ENCODE measurements at regions not wholly inside any gene's neighbourhood (a gene's known extent, or its start where the extent isn't known, plus 50 kb on each side); places are given as distances from the start of the nearest gene placed in this dataset.

GRCh38 chr17:69749911-69750310 lies 325.1 kb upstream of the KCNJ16 start:
- 79 to 80% methylated on average over 1 to 3 of the region's 3 CpGs for WGBS, 2 donors (ENCODE audit: low coverage in 1 of 2)
- Histone ChIP-seq H3K27ac (no peak overlapping the region), H3K4me3 (no peak overlapping the region), H3K36me3 (no peaks in the 10 kb centered on the region), H3K27me3 (no peaks in the 10 kb centered on the region), H3K4me1 (no peaks in the 10 kb centered on the region), H3K9me3 (no peaks in the 10 kb centered on the region)
- no peak for ATAC-seq
- TF ChIP-seq POLR2A (IDR thresholded peaks at IDR 0.05): no peak
- no peak for TF ChIP-seq CTCF (IDR thresholded peaks at IDR 0.05)
- no peak for TF ChIP-seq EP300 (IDR thresholded peaks at IDR 0.05)
- TF ChIP-seq POLR2AphosphoS5 (IDR thresholded peaks at IDR 0.05): no peak

- no peak overlapping the region for H3K4me3 ChIP-seq
- peak; percentile 79 for ATAC-seq
- no peaks in the 10 kb centered on the region for H3K36me3 ChIP-seq
- H3K27ac ChIP-seq: no peak overlapping the region
- TF ChIP-seq EP300 (IDR thresholded peaks at IDR 0.05): no peak
- no peak for TF ChIP-seq POLR2A (IDR thresholded peaks at IDR 0.05)
- TF ChIP-seq CTCF (IDR thresholded peaks at IDR 0.05): no peak
- TF ChIP-seq POLR2AphosphoS5 (IDR thresholded peaks at IDR 0.05): no peak
- H3K27me3 ChIP-seq: no peaks in the 10 kb centered on the region
- no peaks in the 10 kb centered on the region for H3K9me3 ChIP-seq
- WGBS, 2 donors (ENCODE audit: low coverage in 1 of 2): 60 to 72% methylated on average over 7 of the region's 7 CpGs
- H3K4me1 ChIP-seq: peaks cover 0 to 10% (median 5%) of the 10 kb centered on the region in 3 donors
Observed at GRCh38 chr17:69757688-69758430, 317.2 kb upstream of the KCNJ16 start.

GRCh38 chr17:69760562-69760961 lies 314.5 kb upstream of the KCNJ16 start:
- no peak for TF ChIP-seq POLR2A (IDR thresholded peaks at IDR 0.05)
- no peak for TF ChIP-seq CTCF (IDR thresholded peaks at IDR 0.05)
- no peak for TF ChIP-seq EP300 (IDR thresholded peaks at IDR 0.05)
- no peak for TF ChIP-seq POLR2AphosphoS5 (IDR thresholded peaks at IDR 0.05)
- no peak for ATAC-seq
- Histone ChIP-seq H3K27ac (peak overlapping the region in 1 of 4 donors; percentile 5), H3K9me3 (no peaks in the 10 kb centered on the region), H3K36me3 (no peaks in the 10 kb centered on the region), H3K4me1 (peaks cover 0 to 23% (median 5%) of the 10 kb centered on the region in 3 donors), H3K27me3 (no peaks in the 10 kb centered on the region), H3K4me3 (no peak overlapping the region)
- 100% methylated on average over 1 of the region's 1 CpG for WGBS, 2 donors (ENCODE audit: low coverage in 1 of 2)

GRCh38 chr17:69761011-69761410 lies 314.0 kb upstream of the KCNJ16 start:
- ATAC-seq: no peak
- H3K4me1 ChIP-seq: peaks cover 0 to 23% (median 5%) of the 10 kb centered on the region in 3 donors
- H3K27me3 ChIP-seq: no peaks in the 10 kb centered on the region
- TF ChIP-seq CTCF (IDR thresholded peaks at IDR 0.05): no peak
- peak overlapping the region in 3 of 4 donors; percentile 5 to 35 (median 17) for H3K27ac ChIP-seq
- H3K9me3 ChIP-seq: no peaks in the 10 kb centered on the region
- WGBS, 2 donors (ENCODE audit: low coverage in 1 of 2): 40 to 45% methylated on average over 1 of the region's 1 CpG
- H3K4me3 ChIP-seq: no peak overlapping the region
- H3K36me3 ChIP-seq: no peaks in the 10 kb centered on the region

GRCh38 chr17:69761767-69762321 lies 313.2 kb upstream of the KCNJ16 start:
- peak; percentile 86 for TF ChIP-seq POLR2AphosphoS5 (IDR thresholded peaks at IDR 0.05)
- no peak for TF ChIP-seq CTCF (IDR thresholded peaks at IDR 0.05)
- Histone ChIP-seq H3K27ac (peak overlapping the region in 3 of 4 donors; percentile 17 to 58 (median 35)), H3K4me3 (no peak overlapping the region), H3K27me3 (no peaks in the 10 kb centered on the region), H3K9me3 (no peaks in the 10 kb centered on the region), H3K4me1 (peaks cover 0 to 23% (median 5%) of the 10 kb centered on the region in 3 donors), H3K36me3 (no peaks in the 10 kb centered on the region)
- 43 to 44% methylated on average over 3 to 4 of the region's 4 CpGs for WGBS, 2 donors (ENCODE audit: low coverage in 1 of 2)
- ATAC-seq: peak; percentile 88

Data from gastroesophageal sphincter (tissue), 4 donors.